Fibroblast of skin of right quadriceps (primary cell): ENCODE measurements at regions not wholly inside any gene's neighbourhood (a gene's known extent, or its start where the extent isn't known, plus 50 kb on each side); places are given as distances from the start of the nearest gene placed in this dataset.
"Not testable (repeated sequence)": the region's sequence is repeated elsewhere in the genome, so short reads cannot be mapped to it uniquely, and the experiment has no call there.

Source experiments
- DNase-seq: peaks from one replicate; pipeline ENCODE4 v3.0.0-alpha.2; 2013

GRCh38 chr2:190005513-190005912, 57.0 kb downstream of the MSTN start:
- no peak for DNase-seq

DNA sequence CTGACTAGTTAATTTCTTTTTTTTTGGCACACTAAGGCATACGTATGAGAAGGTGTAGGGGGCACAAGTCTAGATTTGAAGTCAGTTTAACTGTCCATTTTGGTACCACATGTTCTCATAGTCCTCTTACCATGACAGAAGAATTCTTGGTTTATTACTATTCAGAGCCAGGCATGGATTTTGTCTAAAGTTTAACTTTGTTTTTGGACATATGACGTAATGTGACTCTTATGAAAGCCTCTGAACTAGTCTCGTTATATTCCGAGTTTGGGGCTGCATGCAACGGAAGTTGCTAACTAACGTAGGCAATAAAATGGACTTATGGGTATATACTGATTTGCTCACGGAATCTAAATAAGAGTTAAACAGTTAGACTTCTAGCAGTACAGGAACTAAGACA, 62.9 kb downstream of the MSTN start:
- DNase-seq: no peak

DNA sequence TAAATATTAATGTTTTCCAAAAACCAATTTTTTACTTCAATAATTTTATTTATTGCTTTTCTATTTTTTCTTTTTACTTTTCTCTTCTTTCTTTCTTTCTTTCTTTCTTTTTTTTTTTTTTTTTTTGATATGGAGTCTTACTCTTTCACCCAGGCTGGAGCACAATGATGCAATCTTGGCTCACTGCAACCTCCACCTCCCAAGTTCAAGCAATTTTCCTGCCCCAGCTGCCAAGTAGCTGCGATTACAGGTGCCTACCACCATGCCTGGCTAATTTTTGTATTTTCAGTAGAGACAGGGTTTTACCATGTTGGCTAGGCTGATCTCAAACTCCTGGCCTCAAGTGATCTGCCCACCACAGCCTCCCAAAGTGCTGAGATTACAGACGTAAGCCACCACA, 63.9 kb downstream of the MSTN start:
- DNase-seq: not testable (repeated sequence)

DNA sequence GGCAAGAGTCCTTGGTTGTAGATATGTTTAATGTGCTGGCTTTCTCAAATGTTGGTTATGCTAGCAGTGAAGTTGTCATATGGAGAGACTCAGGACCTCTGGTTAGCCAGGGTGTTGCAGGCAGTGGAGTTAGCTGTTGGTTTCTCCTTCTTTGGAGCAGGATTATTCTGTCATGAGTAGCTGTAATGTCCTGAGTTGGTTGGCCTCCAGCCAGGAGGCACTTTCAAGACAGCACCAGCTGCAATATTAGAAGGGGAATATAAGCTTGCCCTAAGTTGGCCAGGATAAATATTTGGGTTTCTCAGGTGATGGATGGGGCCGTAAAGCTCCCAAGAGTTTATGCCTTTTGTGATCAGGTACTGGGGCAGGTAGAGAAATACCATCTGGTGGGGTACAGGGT, 65.5 kb downstream of the MSTN start:
- DNase-seq: no peak

- DNase-seq: no peak
Observed at GRCh38 chr2:189995679-189996078, 66.8 kb downstream of the MSTN start.

DNA sequence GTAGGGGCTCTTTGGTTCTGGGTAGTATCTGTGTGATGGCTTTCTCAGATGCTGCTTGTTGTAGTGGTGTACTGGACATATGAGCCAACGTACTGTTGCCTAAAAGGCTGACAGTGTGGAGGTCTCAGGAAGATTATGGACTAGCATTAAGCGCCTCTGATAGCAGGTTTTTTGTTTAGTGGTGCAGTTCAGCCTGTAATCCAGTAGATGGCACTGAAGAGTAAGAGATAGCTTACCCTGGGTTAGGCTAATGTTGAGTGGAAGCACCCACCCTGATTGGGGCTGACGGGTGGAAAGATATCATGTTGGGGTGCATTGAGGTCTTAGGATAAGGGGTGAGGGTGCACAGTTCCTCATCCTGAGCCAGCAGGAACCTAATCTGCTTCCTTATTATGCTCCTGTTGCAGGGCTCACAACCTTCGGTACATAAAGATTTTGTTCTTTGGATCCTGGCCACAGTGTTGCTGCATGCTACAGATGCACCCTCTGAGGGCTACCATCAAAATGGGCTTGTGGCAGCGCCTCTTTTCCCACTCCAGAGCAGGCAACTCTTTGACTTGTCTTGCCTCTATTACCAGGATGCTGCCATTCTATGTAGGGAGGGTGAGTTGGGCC, 79.6 kb downstream of the MSTN start:
- no peak for DNase-seq

DNA sequence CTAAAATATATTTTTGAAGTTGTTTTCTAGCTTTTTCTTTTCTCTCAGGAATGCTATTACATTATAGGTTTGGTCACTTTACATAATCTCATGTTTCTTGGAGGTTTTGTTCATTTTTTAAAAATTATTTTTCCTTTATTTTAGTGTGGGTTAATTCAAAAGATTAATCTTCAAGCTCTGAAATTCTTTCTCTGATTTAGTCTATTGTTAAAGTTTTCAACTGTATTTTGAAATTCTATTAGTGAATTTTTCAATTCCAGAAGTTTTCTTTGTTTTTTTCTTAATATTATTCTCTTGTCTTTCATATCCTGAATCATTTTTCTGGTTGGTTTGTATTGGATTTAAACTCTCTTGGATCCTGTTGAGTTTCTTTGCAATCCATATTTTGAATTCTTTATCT, 80.4 kb downstream of the MSTN start:
- no peak for DNase-seq

DNA sequence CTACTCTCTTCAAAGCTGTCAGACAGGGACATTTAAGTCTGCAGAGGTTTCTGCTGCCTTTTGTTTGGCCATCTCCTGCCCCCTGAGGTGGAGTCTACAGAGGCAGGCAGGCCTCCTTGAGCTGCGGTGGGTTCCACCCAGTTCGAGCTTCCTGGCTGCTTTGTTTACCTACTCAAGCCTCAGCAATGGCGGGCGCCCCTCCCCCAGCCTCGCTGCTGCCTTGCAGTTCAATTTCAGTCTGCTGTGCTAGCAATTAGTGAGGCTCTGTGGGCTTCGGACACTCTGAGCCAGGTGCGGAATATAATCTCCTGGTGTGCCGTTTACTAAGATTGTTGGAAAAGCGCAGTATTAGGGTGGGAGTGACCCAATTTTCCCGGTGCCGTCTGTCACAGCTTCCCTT, 86.0 kb downstream of the MSTN start:
- not testable (repeated sequence) for DNase-seq

GRCh38 chr2:189960346-189960745, 102.2 kb downstream of the MSTN start:
- no peak for DNase-seq

- no peak for DNase-seq
Observed at GRCh38 chr2:189959450-189959849, 103.1 kb downstream of the MSTN start.

- no peak for DNase-seq
Observed at GRCh38 chr2:189954989-189955388, 107.5 kb downstream of the MSTN start.

- DNase-seq: no peak
Observed at GRCh38 chr2:189952536-189953109, 109.9 kb downstream of the MSTN start.

DNA sequence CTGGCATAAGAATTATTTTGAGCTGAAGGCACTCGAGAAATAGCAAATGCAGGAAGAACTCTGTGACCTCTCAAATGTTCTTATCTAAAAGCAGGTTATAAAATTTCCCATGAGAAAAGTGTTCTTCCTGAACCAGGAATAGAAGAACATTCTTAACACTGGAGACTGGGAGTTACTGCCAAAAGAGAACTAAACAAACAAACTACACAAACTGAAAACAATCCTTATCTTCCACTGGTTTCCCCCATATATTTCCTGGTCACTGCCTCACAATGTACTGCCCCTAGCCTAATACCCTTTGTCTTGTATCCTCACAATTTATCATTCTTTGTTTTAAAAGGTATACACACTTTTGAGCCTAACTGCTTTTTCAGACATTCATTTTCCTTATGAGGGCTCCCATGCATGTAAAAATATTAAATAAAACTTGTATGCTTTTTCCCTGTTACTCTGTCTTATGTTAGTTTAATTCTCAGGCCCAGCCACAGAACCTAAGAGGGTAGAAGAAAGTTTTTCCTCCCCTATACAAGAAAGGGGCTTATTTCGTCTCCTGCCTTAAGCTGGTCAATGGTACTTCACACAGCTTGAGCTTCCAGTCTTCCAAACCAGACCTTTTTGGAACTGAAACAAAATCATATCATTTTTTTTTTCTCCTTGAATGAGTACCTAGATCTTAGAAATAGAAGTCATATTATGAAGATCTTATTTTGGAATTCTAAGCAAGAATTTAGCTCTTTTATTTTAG, 110.6 kb downstream of the MSTN start:
- DNase-seq: no peak

- DNase-seq: no peak
Observed at GRCh38 chr2:189943009-189943408, 119.5 kb downstream of the MSTN start.

DNA sequence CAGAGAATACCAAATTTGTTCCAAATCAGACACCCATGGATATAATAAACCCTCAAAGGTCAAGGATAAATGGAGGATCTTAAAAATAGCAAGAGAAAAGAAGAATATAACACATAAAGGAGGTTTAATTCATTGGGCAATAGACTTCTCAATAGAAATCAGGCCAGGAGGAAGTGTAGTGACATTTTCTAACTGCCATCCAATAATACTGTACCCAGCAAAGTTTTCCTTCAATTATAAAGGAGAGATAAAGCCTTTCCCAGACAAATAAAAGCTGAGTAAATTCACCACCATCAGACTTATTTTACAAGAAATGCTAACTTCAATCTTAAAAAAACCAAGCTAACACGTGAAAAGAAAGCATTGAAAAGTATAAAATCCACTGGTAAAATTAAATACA, 121.6 kb downstream of the MSTN start:
- no peak for DNase-seq

- no peak for DNase-seq
Observed at GRCh38 chr2:189937691-189938090, 124.8 kb downstream of the MSTN start.

DNA sequence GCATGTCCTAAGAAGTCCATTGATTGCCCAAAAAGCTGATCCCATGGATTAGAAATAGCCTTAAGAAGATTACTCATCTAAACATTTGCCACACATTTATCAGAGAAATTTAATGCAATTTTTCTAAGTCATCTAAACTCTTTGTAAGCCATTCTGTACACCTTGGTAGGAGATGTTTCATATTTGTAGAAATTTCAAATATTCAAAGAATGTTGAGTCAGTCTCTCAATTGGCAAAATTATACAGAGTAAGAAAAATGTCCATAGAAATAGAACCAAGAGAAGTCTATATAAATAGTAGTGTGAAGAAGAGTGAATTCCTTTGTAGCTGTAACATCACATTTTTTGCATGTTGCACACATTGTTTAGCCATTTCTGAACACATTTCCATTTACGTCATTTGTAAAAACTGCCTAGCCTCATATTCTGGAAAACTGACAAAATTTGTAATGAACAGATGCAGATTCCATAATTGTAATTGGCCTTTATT, 128.6 kb downstream of the MSTN start:
- peak; percentile 92 for DNase-seq

- DNase-seq: no peak
Observed at GRCh38 chr2:189933041-189933440, 129.5 kb downstream of the MSTN start.

- peak; percentile 6 for DNase-seq
Observed at GRCh38 chr2:189927823-189928222, 134.7 kb downstream of the MSTN start.
